OCI-M1 (cell line): ENCODE measurements at regions not wholly inside any gene's neighbourhood (a gene's known extent, or its start where the extent isn't known, plus 50 kb on each side); places are given as distances from the start of the nearest gene placed in this dataset.
A peak's percentile ranks its signal among the peaks of the same experiment; 100 is the strongest.

Experiments
- DNase-seq: peaks from one replicate; lab custom pipeline; 2025; lab: John Stamatoyannopoulos, UW

DNA sequence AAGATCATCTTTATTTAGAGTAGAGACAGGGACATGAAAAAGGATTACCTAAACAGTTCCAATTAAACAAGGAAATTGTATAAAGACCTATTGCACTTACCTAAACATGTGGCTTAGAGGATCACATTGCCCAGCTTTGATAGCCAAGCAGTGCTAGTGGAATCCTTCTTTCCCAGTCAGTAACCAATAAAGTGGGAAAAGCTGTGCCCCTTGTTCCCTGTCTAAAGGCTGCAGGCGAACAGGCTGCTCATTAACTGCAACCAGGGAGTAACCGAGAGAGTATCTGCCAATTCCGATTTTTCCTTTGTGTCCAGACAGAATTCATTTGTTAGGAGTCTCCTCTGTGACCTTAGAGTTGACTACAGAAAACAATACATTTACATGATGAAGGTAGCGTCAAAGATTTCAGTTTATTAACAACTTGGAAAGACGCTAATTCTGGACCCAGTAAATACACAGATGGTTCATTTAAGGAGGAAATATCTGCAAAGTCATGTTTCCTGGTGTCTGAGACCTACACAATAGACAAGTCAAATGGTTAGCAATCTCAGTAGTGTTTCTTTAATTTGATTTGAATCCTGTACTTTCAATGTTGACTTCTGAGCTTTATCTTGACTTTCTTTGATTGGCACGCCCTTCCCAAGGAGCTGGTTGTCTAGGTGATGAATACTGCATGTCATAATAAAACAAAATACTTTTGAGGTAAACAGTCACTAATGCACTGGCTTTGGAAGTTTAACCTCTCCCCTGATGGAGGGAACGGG is 57.3 kb upstream of the MET start:
- DNase-seq, result no peak

DNA sequence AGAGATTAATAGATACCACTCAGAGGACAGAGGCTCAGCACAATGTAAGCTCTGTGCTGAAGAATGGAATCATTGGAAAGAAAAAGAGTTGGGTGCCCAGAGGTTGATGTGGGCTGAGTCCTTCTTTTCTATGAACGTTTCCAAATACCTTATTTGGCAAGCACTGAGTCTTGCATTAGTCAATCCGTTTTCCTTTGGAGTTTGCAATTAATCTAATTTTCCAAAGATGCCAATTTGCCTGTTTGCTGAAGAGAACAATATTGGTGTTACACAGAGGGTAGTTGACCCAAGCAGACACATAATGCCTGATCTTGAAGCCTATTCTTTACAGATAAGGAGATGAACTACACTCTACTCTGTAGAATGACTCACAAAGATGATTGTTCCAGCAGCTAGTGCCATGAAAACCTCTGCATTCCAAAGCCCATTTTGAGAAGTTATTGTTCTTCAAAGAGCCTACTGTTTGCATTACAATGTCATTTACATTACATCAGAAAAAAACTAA is 55.4 kb upstream of the MET start:
- DNase-seq, result no peak

DNA sequence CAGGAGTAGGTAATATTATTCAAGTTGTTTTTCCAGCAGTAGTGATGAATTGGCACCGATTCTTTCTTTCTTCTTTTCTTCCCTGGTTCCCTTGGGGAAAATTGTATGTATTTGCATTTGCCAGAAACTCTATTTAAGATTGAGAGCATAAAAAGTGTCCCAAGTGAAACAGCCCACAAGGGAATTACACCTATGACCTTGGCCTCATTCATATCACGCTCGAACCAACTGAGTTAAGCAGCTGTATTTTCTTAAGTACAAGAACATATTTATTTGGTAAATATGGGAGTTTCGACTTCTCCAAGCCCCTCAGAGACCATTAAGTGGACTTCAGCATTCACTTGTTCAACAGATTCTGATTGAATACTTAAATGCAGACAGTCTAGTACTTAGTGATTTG is 54.1 kb upstream of the MET start:
- no peak for DNase-seq

DNA sequence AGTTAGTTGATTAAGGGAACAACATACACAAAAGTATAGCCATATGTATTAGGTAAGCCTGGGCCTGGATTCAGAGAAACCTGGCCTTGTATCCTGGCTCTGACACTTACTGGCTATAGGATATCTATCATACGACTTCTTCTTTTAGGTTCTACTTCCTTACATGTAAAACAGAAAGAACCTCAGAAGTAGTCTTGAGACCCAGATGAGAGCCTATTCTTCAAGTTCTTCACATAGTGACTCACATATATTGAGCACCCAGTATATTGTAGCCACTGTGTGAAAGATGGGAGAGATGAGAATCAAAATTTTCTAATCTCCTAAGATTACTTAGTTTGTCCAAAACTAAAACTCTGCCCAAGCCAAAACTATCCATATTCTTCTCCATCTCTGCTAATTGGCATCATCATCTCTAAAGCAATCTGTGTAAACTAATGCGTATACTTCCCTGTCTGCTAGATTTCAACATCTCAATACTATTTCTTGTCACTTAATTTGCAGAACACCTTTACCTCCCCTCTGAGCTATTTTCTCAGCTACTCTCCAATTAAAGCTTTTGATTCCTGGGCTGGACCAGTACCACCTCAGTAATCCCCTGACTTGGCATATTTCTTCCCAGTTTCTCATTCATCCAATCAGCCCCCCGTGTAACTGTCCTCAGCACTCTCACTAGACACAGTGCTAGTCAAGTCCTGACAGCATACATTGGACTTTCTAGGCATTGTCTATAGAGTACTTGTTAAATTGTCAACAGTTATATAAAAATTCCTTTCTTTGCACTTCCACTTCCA is 53.5 kb upstream of the MET start:
- no peak for DNase-seq

DNA sequence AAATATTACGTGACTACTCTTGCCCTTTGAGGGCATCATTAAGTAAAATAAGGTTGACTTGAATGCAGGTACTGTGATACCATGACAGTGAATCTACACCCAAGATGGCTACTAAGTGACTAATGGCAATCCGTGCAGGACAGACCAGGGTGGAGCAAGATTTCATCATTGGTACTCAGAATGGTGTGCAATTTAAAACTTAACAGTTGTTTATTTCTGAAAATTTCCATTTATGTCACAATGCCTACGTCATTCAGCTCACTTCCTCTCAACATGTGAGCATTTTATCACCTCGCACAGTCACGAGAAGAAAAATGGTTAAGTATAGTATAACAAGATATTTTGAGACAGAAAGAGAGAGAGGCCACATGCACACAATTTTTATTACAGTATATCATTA is 50.3 kb upstream of the MET start:
- peak; percentile 45 for DNase-seq
